Activated CD4-positive, CD25-positive, alpha-beta regulatory T cell treated with anti-CD3 and anti-CD28 coated beads, Interleukin-2, amount 50 U/mL, for 24 hours (primary cell): ENCODE measurements at regions not wholly inside any gene's neighbourhood (a gene's known extent, or its start where the extent isn't known, plus 50 kb on each side); places are given as distances from the start of the nearest gene placed in this dataset.
"Not testable (repeated sequence)": the region's sequence is repeated elsewhere in the genome, so short reads cannot be mapped to it uniquely, and the experiment has no call there.

Experiments used
- ATAC-seq, 2 donors: fragments of 150-1000 bp; cut with Tn5 transposase; one replicate each; pipeline ENCODE4 v1.10.0; 2021; ENCODE audit warnings: mild to moderate bottlenecking in 1 of 2, moderate library complexity in 1 of 2

GRCh38 chrX:3994315-3994714, 280.9 kb upstream of the PRKX start:
- ATAC-seq, result no peak

GRCh38 chrX:3990569-3990968, 277.1 kb upstream of the PRKX start:
- no peak for ATAC-seq

GRCh38 chrX:3972104-3972858, 258.8 kb upstream of the PRKX start:
- not testable (repeated sequence) for ATAC-seq

GRCh38 chrX:3968749-3969148, 255.3 kb upstream of the PRKX start:
- ATAC-seq, result no peak

GRCh38 chrX:3963980-3964379, 250.5 kb upstream of the PRKX start:
- no peak for ATAC-seq

GRCh38 chrX:3962511-3963311, 249.3 kb upstream of the PRKX start:
- ATAC-seq, result no peak

GRCh38 chrX:3960952-3961351, 247.5 kb upstream of the PRKX start:
- ATAC-seq, result no peak

GRCh38 chrX:3951859-3952258, 238.4 kb upstream of the PRKX start:
- ATAC-seq, result no peak

GRCh38 chrX:3950373-3950772, 236.9 kb upstream of the PRKX start:
- ATAC-seq, result no peak

- ATAC-seq, result no peak
Observed at GRCh38 chrX:3943965-3944364, 230.5 kb upstream of the PRKX start.

- ATAC-seq, result no peak
Observed at GRCh38 chrX:3940000-3940610, 226.7 kb upstream of the PRKX start.

GRCh38 chrX:3938587-3938986, 225.1 kb upstream of the PRKX start:
- ATAC-seq, result no peak

GRCh38 chrX:3935196-3935595, 221.7 kb upstream of the PRKX start:
- ATAC-seq, result not testable (repeated sequence)

GRCh38 chrX:3920424-3921017, 207.1 kb upstream of the PRKX start:
- peak; percentile 97 to 98 for ATAC-seq

- ATAC-seq, result peak in 1 of 2 donors; percentile 18
Observed at GRCh38 chrX:3919668-3920423, 206.4 kb upstream of the PRKX start.

- not testable (repeated sequence) for ATAC-seq
Observed at GRCh38 chrX:3914813-3915212, 201.4 kb upstream of the PRKX start.

GRCh38 chrX:3914059-3914458, 200.6 kb upstream of the PRKX start:
- not testable (repeated sequence) for ATAC-seq

GRCh38 chrX:3911012-3911411, 197.6 kb upstream of the PRKX start:
- ATAC-seq, result not testable (repeated sequence)

GRCh38 chrX:3910611-3911010, 197.2 kb upstream of the PRKX start:
- not testable (repeated sequence) for ATAC-seq

GRCh38 chrX:3905522-3906258, 192.2 kb upstream of the PRKX start:
- not testable (repeated sequence) for ATAC-seq

- not testable (repeated sequence) for ATAC-seq
Observed at GRCh38 chrX:3902222-3902621, 188.8 kb upstream of the PRKX start.

- not testable (repeated sequence) for ATAC-seq
Observed at GRCh38 chrX:3896755-3897154, 183.3 kb upstream of the PRKX start.
